Panc1 (cell line): ENCODE measurements at regions not wholly inside any gene's neighbourhood (a gene's known extent, or its start where the extent isn't known, plus 50 kb on each side); places are given as distances from the start of the nearest gene placed in this dataset.

ENCODE experiments used
- ATAC-seq: fragments of 200-7000 bp; cut with Tn5 transposase; 2 replicates; pipeline ENCODE4 v1.9.1; 2020; ENCODE audit warnings: mild to moderate bottlenecking, moderate library complexity
- BruUV-seq: library from RNA; stranded (reverse); fragments of 400-500 nt; replicated peaks from 2 replicates; lab custom pipeline; 2021; lab: Mats Ljungman, UMichigan
- CTCF ChIA-PET: fragments of 300-600 bp; sonication (Branson Sonifier 250); formaldehyde crosslinking; loops from one replicate; lab custom pipeline; 2022; ENCODE audit warnings: antibody characterized with exemption; lab: Charles Lee
- POLR2A ChIA-PET: fragments of 300-600 bp; sonication (Branson Sonifier 250); formaldehyde crosslinking; loops from one replicate; lab custom pipeline; 2022; ENCODE audit warnings: antibody characterized with exemption; lab: Charles Lee
- DNase-seq: peaks from one replicate; pipeline ENCODE4 v3.0.0-alpha.2; 2010; ENCODE audit warnings: low read depth, low spot score
- H3K27ac ChIP-seq: 2 replicates; pipeline ENCODE4 v1.5.1; 2011; ENCODE audit warnings: mild to moderate bottlenecking, low read length, inconsistent platforms
- H3K27me3 ChIP-seq: fragments of 200-500 bp; sonication (Bioruptor generic); 2 replicates; pipeline ENCODE4 v1.6.0; 2014; ENCODE audit warnings: low read length, inconsistent platforms; ENCODE audit not compliant: control insufficient read depth, insufficient read depth
- H3K36me3 ChIP-seq: fragments of 200-500 bp; sonication (Bioruptor generic); 2 replicates; pipeline ENCODE4 v1.5.1; 2014; ENCODE audit warnings: inconsistent platforms, mild to moderate bottlenecking, low read length, moderate library complexity; ENCODE audit not compliant: control insufficient read depth, insufficient read depth
- H3K4me1 ChIP-seq: 2 replicates; pipeline ENCODE4 v1.5.1; 2011; ENCODE audit warnings: inconsistent platforms, mild to moderate bottlenecking, low read length, moderate library complexity; ENCODE audit not compliant: control insufficient read depth, insufficient read depth
- H3K4me3 ChIP-seq, 2 experiments: 2 replicates each; pipeline ENCODE4 v1.5.1; 2011 to 2012; ENCODE audit warnings: low read depth in 2 of 2, low read length in 2 of 2, mild to moderate bottlenecking in 2 of 2, inconsistent platforms in 1 of 2, moderate library complexity in 1 of 2
- H3K9me3 ChIP-seq: fragments of 200-500 bp; sonication (Bioruptor generic); 2 replicates; pipeline ENCODE4 v1.5.1; 2014; ENCODE audit warnings: low read depth, mild to moderate bottlenecking, inconsistent platforms, low read length, moderate library complexity; ENCODE audit not compliant: control insufficient read depth, insufficient read depth
- CTCF ChIP-seq: fragments of 450-650 bp; IDR thresholded peaks from 2 replicates; pipeline ENCODE4 v1.5.1; 2017; ENCODE audit warnings: mild to moderate bottlenecking
- POLR2AphosphoS5 ChIP-seq: IDR thresholded peaks from 2 replicates; pipeline ENCODE4 v1.6.1; 2012; ENCODE audit warnings: mild to moderate bottlenecking, low read depth, low read length, moderate library complexity
- REST ChIP-seq, 2 experiments: IDR thresholded peaks; 2 replicates each; pipeline ENCODE4 v1.6.1; 2011 to 2012; ENCODE audit warnings: low read depth in 2 of 2, control low read depth in 1 of 2, low read length in 1 of 2, mild to moderate bottlenecking in 1 of 2, moderate library complexity in 1 of 2; ENCODE audit not compliant: insufficient read depth in 1 of 2
- SIN3A ChIP-seq: IDR thresholded peaks from 2 replicates; pipeline ENCODE4 v1.6.1; 2012; ENCODE audit warnings: low read depth, mild to moderate bottlenecking, low read length, moderate library complexity, borderline replicate concordance; ENCODE audit not compliant: insufficient read depth
- TCF7L2 ChIP-seq: IDR thresholded peaks from 2 replicates; pipeline ENCODE4 v1.6.1; 2011; ENCODE audit warnings: mild to moderate bottlenecking, low read depth, low read length, inconsistent platforms
- in situ Hi-C: cut with HindIII; loops from 2 replicates; pipeline ENCODE4 v1.10.0; 2016; ENCODE audit warnings: low sequenced_read_pairs, low pct_unique_long_range_greater_than_20kb
- intact Hi-C: fragments of 100-400 bp; cut with micrococcal nuclease; formaldehyde crosslinking; loops from one replicate; pipeline ENCODE4 v1.10.0; 2022; ENCODE audit not compliant: unreplicated experiment

DNA sequence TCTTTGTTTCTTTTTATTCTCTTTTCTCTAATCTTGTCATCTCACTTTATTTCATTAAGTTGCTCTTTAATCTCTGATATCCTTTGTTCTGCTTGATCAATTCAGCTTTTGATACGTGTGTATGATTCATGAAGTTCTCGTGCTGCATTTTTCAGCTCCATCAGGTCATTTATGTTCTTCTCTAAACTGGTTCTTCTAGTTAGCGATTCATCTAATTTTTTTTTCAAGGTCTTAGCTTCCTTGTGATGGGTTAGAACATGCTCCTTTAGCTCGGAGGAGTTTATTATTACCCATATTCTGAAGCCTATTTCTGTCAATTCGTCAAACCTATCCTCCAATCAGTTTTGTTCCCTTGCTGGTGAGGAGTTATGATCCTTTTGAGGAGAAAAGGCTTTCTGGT, 1045.0 kb upstream of the ADGRL3 start:
- no peak overlapping the region for H3K27ac ChIP-seq
- no TSS peak for BruUV-seq
- no peaks in the 10 kb centered on the region for H3K27me3 ChIP-seq
- ATAC-seq (no peak), DNase-seq (no peak)
- CTCF ChIA-PET: no interaction called here
- in situ Hi-C loops (no loop called here), intact Hi-C loops (no loop called here)
- no peaks in the 10 kb centered on the region for H3K9me3 ChIP-seq
- POLR2A ChIA-PET: no interaction called here
- no peak for TF ChIP-seq TCF7L2
- TF ChIP-seq SIN3A: no peak
- no peak for TF ChIP-seq REST (IDR thresholded peaks at IDR 0.05; ENCODE audit: insufficient read depth in 1 of 2, low read depth in 2 of 2, low read length in 1 of 2)
- TF ChIP-seq CTCF: no peak
- no peak for TF ChIP-seq POLR2AphosphoS5
- no peak overlapping the region for H3K4me3 ChIP-seq
- no peaks in the 10 kb centered on the region for H3K36me3 ChIP-seq
- H3K4me1 ChIP-seq: no peaks in the 10 kb centered on the region

GRCh38 chr4:60173103-60173502, 1027.0 kb upstream of the ADGRL3 start:
- intact Hi-C loops: no loop called here
- Histone ChIP-seq H3K36me3 (no peaks in the 10 kb centered on the region), H3K27ac (no peak overlapping the region), H3K9me3 (no peaks in the 10 kb centered on the region), H3K27me3 (no peaks in the 10 kb centered on the region), H3K4me1 (no peaks in the 10 kb centered on the region), H3K4me3 (no peak overlapping the region)
- TF ChIP-seq SIN3A (no peak), POLR2AphosphoS5 (no peak), CTCF (no peak), REST (IDR thresholded peaks at IDR 0.05; ENCODE audit: insufficient read depth in 1 of 2, low read depth in 2 of 2, low read length in 1 of 2) (no peak), TCF7L2 (no peak)
- DNase-seq (no peak), ATAC-seq (no peak)
- BruUV-seq: no TSS peak
- in situ Hi-C loops: no loop called here
- ChIA-PET CTCF (no interaction called here), POLR2A (no interaction called here)
